DMS79 treated with DMSO at 0.1 percent for 48 hours (cell line): ENCODE measurements at regions not wholly inside any gene's neighbourhood (a gene's known extent, or its start where the extent isn't known, plus 50 kb on each side); places are given as distances from the start of the nearest gene placed in this dataset.
"Not testable (repeated sequence)": the region's sequence is repeated elsewhere in the genome, so short reads cannot be mapped to it uniquely, and the experiment has no call there.

ENCODE experiments used
- DNase-seq: peaks from one replicate; lab custom pipeline; 2025; lab: John Stamatoyannopoulos, UW

- DNase-seq = no peak
Observed at GRCh38 chr3:11712646-11713045, 68.9 kb upstream of the VGLL4 start.

DNA sequence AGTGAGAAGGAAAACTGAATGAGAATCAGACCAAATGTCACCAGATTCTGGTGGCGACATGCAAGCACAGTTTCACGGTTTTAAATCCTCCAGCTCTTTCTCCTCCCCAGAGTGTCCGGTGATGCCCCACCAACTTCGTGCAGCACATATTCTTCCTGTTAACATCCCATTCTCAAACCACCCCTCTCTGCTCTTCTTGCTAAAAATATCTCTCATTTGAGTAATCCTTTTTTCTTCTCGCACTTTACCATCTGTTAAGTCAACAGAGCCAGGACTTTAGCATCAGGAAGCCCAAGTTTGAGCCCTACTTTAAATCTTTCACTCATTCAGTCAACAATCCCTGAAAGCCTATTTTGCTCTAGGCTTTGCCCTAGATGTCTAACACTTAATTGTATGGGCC is 68.2 kb upstream of the VGLL4 start:
- DNase-seq = no peak

- no peak for DNase-seq
Observed at GRCh38 chr3:11709782-11710181, 66.1 kb upstream of the VGLL4 start.

- not testable (repeated sequence) for DNase-seq
Observed at GRCh38 chr3:11707084-11707483, 63.4 kb upstream of the VGLL4 start.

- DNase-seq = no peak
Observed at GRCh38 chr3:11706604-11707003, 62.9 kb upstream of the VGLL4 start.

DNA sequence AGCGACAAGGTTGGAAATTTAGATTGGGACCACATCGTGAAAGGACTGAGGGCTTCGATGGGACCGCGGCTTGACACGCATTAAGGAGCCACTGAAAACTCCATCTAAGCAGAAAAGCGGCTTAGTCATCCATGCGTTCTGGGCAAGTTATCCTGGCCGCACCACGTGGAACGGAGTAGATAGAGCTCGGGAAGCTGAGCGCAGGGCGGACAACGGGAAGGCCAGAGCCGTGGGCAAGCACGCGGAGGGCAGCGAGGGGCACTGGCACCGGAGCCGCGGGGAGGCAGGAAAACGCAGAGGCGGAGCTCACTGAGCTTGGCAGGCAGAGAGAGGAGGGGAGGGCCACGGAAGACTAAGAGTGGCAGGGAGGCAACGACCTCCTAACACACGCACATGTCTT is 61.3 kb upstream of the VGLL4 start:
- no peak for DNase-seq

DNA sequence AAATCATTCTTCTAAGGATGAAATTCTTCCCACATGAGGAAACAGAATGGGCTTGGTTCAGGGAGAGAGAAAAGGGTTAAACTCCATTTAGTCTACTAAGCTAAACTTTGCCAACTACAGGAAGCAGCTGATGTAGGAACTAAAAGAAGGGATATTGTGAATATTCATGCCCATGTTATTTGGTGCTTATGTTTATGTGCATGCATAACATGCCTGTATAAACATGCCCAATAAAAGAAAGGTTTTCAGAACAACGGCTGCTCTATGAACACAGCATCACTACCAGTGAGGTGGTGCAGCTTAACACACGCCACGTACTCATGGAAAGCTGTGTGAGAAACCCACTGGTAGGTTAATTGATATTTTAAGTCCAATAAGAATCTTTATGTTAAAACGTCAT is 59.4 kb upstream of the VGLL4 start:
- DNase-seq = no peak

DNA sequence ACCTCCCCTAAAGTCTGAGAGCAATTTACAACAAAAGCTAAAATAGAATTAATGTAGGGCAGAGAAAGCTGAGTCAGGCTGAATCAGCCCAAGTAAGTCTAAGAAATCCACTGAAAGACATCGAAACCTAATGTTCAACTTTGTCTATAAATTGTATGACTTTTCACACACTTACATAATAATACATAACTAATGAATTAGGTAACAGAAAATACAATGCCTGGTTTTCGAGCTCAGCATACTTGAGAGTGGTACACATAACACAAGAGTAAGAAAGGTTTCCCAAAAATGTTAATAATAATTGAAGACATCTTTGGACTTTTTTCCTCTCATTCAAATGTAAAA is 55.3 kb upstream of the VGLL4 start:
- DNase-seq = no peak

GRCh38 chr3:11698326-11699082 is 54.8 kb upstream of the VGLL4 start:
- DNase-seq = no peak

GRCh38 chr3:11697701-11698100 is 54.0 kb upstream of the VGLL4 start:
- DNase-seq = no peak

DNA sequence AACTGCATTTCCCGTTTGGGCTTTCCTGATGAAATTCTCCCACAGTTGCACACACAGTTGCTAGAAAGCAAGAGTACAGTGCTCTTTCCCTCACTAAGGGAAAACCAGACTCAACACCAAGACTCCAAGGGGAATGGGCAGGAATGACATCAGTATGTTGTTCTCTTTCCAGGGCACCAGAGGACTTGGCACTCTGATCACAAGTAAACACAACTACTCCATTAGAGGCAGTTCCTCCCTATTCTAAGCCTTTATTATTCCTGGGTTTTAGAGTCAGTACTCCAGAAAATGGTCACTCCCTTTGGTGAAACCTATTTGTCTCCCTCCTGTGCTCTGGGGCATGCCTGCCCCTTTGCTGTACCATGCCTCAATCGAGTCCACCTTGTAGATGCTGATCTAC is 52.3 kb upstream of the VGLL4 start:
- no peak for DNase-seq
